Suppressor macrophage treated with lipopolysaccharide for 1 hour (primary cell): ENCODE measurements at regions not wholly inside any gene's neighbourhood (a gene's known extent, or its start where the extent isn't known, plus 50 kb on each side); places are given as distances from the start of the nearest gene placed in this dataset.

Experiments used
- DNase-seq, 3 donors: peaks; one replicate each; pipeline ENCODE4 v3.0.0-alpha.2; 2020 to 2022

DNA sequence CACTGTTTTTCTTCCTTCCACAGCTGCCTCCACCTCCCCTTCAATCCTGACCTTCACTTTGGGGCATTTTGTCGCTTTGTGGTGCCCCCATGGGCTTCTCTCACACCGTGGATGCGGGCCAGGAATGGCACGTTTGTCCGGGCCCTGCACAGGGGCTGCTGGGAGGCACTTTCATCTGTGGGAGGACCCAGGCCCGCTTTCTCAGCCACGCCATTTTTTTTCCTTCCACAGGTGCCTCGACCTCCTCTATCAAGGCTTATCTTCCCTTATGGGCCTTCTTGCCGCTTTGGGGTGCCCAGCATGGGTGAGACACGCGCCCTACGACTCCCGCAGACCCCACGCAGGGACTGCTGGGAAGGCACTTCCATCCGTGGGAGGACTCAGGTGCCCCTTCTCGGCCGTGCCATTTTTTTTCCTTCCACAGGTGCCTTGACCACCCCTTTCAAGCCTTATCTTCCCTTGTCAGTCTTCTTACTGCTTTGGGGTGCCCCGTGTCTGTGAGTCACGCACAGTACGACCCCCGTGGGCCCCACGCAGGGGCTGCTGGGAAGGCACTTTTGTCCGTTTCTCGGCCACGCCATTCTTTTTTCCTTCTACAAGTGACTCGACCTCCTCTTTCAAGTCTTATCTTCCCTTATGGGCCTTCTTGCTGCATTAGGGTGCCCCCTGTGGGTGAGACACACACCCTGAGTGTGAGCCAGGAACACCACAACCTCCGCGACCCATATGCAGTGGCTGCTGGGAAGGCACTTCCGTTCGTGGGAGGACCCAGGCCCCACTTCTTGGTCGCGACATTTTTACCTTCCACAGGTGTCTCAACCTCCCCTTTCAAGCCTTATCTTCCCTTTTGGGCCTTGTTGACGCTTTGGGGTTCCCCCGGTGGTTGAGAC lies 270.7 kb downstream of the ALG10 start:
- no peak for DNase-seq

DNA sequence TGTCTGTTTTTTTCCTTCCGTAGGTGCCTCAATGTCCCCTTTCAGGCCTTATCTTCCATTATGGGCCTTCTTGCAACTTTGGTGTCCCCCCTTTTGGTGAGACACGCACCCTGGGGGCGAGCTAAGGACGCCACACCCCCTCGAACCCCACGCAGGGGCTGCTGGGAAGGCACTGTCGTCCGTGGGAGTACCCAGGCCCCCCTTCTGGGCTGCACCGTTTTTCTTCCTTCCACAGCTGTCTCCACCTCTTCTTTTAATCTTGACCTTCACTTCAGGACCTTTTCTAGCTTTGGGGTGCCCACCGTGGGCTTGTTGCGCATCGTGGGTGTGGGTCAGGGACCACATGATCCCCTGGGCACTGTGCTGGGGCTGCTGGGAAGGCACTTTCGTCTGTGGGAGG lies 271.8 kb downstream of the ALG10 start:
- no peak for DNase-seq

DNA sequence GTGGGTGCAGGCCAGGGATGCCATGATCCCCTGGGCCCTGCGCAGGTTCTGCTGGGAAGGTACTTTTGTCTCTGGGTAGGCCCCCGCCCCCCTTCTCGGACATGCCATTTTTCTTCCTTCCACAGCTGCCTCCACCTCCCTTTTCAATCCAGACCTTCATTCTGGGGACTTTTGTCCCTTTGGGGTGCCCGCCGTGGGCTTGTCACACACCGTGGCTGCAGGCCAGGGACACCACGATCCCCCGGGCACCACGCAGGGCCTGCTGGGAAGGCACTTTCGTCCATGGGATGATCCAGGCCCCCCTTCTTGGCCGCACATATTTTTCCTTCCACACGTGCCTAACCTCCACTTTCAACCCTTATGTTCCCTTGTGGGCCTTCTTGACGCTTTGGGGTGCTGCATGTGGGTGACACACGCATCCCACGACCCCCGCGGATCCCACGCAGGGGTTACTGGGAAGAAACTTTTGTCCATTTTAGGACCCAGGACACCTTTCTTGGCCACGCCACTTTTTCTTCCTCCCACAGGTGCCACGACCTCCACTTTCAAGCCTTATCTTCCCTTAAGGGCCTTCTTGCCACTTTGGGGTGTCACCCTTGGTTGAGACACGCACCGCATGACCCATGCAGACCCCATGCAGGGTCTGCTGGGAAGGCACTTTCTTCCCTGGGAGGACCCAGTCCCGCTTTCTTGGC lies 272.5 kb downstream of the ALG10 start:
- no peak for DNase-seq

DNA sequence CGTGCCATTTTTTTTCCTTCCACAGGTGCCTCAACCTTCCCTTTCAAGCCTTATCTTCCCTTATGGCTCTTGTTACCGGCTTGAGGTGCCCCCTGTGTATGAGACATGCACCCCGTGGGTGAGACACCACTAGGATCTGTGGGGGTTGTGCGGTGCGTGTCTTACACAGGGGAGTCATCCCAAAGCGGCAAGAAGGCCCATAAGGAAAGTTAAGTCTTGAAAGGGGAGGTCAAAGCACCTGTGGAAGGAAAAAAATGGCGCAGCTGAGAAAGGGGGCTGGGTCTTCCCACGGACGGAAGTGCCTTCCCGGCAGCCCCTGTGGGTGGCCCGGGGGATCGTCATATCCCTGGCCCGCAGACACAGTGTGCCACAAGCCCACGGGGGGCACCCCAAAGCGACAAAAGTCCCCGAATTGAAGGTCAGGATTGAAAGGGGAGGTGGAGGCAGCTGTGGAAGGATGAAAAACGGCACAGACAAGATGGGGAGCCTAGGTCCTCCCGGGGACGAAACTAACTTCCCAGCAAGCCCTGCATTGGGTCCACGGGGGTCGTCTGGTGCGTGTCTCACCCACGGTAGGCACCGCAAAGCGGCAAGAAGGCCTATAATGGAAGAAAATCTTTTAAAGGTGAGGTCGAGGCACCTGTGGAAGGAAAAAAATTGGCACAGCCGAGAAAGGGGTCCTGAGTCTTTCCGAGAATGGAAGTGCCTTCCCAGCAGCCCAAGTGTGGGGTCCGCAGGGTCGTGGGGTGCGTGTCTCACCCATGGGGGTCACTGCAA lies 273.3 kb downstream of the ALG10 start:
- DNase-seq = no peak

DNA sequence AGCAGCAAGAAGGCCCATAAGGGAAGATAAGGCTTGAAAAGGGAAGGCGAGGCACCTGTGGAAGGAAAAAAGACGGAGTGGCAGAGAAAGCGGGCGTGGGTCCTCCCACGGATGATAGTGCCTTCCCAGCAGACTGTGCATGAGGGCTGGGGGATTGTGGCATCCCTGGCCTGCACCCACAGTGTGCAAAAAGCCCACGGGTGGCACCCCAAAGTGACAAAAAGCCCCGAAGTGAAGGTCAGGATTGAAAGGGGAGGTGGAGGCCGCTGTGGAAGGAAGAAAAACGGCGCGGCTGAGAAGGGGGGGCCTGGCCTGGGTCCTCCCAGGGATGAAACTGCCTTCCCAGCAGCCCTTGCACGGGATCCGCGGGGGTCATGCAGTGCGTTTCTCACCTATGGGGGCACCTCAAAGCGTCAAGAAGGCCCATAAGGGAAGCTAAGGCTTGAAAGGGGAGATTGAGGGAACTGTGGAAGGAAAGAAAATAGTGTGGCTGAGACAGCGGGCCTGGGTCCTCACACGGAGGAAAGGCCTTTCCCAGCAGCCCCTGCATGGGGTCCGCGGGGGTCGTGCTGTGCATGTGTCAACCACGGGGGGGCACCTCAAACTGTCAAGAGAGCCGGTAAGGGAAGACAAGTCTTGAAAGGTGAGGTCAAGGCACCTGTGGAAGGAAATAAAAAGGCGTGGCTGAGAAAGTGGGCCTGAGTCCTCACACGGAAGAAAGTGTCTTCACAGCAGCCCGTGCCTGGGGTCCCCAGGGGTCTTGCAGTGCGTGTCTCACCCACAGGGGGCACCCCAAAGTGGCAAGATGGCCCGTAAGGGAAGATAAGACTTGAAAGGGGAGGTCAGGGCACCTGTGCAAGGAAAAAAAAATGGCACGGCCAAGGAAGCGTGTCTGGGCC lies 274.1 kb downstream of the ALG10 start:
- no peak for DNase-seq

DNA sequence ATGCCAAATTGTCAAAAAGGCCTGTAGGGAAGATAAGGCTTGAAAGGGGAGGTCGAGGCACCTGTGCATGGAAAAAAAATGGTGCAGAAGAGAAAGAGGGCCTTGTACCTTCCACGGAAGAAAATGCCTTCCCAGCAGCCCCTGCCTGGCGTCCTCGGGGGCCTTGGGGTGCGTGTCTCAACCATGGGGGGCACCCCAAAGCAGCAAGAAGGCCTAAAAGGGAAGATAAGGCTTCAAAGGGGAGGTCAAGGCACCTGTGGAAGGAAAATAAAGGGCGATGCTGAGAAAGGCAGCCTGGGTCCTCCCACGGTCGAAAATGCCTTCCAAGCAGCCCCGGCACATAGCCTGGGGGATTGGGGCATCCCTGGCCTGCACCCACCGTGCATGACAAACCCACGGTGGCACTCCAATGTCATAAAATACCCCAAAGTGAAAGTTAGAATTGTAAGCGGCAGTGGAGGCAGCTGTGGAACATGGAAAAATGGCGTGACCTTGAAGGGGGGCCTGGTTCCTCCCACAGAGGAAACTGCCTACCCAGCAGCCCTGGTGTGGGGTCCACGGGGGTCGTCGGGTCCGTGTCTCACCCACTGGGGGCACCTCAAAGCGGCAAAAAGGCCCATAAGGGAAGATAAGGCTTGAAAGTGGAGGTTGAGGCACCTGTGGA lies 275.0 kb downstream of the ALG10 start:
- no peak for DNase-seq

DNA sequence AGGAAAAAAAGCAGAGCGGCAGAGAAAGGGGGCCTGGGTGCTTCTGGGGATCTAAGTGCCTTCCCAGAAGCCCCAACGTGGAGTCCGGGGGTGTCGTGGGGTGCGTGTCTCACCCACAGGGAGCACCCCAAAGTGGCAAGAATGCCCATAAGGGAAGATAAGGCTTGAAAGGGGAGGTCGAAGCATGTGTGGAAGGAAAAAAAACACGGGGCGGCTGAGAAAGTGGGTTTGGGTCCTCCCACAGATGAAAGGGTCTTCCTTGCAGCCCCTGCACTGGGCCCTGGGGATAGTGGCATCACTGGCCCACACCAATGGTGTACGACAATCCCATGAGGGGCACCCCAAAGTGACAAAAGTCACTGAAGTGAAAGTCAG lies 275.5 kb downstream of the ALG10 start:
- DNase-seq = no peak

DNA sequence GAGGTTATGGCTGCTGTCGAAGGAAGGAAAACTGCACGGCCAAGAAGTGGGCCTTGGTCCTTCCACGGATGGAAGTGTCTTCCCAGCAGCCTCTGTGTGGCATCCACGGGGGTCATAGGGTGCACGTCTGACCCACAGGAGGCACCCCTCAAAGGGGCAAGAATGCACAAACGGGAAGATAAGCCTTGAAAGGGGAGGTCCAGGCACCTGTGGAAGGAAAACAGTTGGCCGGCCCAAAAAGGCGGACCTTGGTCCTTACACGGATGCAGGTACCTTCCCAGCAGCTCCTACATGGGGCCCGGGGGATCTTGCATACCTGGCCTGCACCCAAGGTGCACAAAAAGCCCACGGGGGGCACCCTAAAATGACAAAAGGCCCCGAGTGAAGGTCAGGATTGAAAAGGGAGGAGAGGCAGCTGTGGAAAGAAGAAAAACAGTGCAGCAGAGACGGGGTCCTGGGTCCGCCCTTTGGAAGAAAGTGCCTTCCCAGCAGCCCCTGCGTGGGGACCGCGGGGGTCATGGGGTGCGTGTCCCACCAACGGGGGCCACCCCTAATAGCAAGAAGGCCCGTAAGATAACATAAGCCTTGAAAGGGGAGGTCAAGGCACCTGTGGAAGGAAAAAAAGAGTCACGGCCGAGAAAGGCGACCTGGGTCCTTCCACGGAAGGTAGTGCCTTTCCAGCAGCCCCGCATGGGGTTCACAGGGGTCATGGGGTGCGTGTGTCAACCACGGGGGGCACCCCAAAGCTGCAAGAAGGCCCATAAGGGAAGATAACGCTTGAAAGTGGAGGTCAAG lies 276.1 kb downstream of the ALG10 start:
- DNase-seq = no peak

DNA sequence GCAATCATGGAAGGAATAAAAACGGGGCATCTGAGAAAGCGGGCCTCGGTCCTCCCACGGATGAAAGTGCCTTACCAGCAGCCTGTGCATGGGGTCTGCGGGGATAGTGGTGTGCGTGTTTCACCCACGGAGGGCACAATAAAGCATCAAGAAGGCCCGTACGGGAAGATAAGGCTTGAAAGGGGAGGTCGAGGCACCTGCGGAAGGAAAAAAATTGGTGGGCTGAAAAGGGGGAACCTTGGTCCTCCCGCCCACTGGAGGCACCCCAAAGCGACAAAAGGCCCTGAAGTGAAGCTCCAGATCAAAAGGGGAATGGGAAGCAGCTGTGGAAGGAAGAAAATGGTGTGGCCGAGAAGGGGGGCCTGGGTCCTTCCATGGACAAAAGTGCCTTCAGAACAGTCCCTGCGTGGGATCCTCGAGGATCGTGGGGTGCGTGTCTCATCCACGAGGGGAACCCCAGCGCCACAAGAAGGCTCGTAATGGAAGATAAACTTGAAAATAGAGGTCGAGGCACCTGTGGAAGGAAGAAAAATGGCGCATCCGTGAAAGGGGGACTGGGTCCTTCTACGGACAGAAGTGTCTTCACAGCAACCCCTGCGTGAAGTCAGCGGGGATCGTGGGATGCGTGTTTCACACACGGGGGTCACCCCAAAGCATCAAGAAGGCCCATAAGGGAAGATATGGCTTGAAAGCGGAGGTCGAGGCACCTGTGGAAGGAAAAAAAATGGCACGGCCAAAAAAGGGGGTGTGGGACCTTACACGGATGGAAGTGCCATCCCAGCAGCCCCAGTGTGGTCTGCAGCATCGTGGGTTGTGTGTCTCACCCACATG lies 276.9 kb downstream of the ALG10 start:
- no peak for DNase-seq

DNA sequence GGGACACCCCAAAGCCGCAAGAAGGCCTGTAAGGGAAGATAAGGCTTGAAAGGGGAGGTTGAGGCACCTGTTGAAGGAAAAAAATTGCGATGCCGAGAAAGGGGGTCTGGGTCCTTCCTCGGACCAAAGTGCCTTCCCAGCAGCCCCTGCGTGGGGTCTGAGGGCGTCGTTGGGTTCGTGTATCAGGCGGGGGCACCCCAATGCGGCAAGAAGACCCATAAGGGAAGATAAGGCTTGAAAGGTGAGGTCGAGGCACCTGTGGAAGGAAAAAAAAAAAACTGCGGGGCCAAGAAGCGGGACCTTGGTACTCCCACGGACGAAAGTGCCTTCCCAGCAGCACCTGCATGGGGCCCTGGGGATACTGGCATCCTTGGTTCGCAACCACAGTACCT lies 277.5 kb downstream of the ALG10 start:
- DNase-seq = no peak

DNA sequence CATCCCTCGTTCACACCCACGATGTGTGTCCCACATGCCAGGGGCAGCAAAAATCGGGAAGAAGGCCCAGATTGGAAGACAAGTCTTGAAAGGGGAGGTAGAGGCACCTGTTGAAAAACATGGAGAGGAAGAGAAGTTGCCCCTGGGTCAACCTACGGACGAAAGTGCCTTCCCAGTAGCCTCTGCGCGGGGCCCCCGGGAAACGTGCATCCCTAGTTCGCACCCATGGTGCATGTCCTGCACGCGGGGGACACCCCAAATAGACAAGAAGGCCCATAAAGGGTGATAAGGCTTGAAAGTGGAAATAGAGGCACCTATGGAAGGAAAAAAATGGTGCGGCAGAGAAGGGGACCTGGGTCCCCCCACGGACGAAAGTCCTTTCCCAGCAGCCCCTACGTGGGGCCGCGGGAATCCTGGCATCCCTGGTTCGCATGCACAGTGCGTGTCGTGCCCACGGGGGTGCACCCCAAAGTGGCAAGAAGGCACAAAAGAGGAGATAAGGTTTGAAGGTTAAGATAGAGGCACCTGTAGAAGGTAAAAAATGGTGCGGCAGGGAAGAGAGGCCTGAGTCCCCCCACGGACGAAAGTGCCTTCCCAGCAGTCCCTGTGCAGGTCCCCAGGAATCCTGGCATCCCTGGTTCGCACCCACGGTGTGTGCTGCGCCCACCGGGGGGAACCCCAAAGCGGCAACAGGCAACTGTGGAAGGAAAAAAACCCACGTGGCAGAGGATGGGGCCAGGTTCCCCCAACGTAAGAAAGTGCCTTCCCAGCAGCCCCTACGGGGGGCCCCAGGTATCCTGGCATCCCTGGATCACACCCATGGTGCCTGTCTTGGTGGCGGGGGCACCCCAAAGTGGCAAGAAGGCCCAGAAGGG lies 278.3 kb downstream of the ALG10 start:
- no peak for DNase-seq

DNA sequence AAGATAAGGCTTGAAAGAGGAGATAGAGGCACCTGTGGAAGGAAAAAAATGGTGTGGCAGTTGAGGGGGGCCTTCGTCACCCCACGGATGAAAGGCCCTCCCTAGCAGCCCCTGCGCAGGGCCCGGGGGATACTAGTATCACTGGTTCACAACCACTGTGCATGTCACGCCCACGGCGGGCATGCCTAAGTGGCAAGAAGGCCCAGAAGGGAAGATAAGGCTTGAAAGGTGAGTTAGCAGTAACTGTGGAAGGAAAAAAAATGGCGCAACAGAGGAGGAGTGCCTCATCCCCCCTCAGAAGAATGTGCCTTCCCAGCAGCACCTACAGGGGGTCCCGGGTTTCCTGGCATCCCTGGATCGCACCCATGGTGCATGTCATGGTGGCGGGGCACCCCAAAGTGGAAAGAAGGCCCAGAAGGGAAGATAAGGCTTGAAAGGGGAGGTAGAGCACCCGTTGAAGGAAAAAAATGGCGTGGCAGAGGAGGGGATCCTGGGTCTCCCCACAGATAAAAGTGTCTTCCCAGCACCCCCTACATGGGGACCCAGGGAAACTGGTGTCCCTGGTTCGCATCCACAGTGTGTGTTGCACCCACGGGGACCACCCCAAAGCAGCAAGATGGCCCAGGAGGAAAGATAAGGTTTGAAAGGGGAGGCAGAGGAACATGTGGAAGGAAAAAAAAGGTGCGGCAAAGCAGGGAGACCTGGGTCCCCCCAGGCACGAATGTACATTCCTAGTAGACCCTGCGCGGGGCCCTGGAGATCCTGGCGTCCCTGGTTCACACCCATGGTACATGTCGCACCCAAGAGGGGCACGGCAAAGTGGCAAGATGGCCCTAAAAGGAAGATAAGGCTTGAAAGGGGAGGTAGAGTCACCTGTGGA lies 279.2 kb downstream of the ALG10 start:
- DNase-seq = no peak

DNA sequence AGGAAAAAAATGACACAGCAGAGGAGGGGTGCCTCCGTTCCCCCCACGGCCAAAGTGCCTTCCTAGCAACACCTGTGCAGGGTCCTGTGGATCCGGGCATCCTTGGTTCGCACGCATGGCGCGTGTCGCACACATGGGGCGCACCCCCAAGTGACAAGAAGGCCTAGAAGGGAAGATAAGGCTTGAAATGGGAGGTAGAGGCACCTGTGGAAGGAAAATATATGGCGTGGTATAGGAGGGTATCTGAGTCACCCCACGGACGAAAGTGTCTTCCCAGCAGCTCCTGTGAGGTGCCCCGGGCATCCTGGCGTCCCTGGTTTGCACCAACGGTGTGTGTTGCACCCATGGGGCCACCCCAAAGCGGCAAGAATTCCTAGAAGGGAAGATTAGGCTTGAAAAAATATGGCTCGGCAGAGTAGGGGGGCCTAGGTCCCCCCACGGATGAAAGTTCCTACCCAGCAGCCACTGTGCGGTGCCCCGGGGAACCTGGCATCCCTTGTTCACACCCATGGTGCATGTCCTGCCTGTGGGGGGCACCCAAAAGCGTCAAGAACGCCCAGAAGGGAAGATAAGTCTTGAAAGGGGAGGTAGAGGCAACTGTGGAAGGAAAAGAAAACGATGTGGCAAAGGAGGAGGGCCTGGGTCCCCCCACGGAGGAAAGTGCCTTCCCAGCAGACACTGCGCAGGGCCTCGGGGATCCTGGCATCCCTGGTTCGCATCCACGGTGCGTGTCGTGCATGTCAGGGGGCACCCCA lies 280.0 kb downstream of the ALG10 start:
- no peak for DNase-seq

DNA sequence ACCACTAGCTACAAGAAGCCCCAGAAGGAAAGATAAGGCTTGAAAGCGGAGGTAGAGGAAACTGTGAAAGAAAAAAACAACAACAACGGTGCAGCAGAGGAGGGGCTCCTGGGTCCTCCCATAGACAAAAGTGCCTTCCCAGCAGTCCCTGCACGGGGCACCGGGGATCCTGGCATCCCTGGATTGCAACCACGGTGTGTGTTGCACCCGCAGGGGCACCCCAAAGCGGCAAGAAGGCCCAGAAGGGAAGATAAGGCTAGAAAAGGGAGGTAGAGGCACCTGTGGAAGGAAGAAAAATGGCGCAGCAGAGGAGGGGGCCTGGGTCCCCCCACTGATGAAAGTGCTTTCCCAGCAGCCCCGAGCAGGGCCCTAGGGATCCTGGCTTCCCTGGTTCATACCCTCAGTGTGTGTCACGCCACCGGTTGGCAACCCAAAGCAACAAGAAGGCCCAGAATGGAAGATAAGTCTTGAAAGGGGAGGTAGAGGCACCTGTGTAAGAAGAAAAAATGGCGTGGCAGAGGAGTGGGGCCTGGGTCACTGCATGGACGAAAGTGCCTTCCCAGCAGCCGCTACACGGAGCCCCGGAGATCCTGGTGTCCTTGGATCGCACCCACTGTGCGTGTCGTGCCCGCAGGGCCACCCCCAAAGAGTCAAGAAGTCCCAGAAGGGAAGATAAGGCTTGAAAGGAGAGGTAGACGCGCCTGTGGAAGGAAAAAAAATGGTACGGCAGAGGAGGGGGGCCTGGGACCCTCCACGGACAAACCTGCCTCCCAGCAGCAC lies 281.0 kb downstream of the ALG10 start:
- DNase-seq = no peak

DNA sequence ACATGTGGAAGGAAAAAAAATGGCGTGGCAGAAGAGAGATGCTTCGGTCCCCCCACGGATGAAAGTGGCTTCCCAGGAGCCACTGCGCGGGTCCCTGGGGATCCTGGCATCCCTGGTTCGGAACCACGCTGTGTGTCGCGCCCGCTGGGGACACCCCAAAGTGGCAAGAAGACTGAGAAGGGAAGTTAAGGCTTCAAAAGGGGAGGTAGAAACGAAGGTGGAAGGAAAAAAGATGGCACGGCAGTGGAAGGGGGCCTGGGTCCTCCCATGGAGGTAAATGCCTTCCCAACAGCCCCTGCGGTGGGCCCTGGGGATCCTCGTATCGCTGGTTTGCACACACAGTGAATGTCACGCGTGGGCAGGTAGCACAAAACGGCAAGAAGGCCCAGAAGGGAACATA lies 281.7 kb downstream of the ALG10 start:
- no peak for DNase-seq

DNA sequence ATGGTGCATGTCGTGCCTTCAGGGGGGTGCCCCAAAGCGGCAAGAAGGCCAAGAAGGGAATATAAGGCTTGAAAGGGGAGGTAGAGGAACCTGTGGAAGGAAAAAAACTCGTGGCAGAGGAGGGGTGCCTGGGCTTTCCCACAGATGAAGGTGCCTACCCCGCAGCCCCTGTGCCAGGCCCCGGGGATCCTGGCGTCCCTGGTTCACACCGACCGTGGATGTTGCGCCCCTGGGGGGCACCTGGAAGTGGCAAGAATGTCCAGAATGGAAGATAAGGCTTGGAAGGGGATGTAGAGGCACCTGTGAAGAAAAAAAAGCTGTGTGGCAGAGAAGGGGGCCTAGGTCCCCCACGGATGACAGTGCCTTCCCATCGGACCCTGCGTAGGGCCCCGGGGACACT lies 282.2 kb downstream of the ALG10 start:
- no peak for DNase-seq

DNA sequence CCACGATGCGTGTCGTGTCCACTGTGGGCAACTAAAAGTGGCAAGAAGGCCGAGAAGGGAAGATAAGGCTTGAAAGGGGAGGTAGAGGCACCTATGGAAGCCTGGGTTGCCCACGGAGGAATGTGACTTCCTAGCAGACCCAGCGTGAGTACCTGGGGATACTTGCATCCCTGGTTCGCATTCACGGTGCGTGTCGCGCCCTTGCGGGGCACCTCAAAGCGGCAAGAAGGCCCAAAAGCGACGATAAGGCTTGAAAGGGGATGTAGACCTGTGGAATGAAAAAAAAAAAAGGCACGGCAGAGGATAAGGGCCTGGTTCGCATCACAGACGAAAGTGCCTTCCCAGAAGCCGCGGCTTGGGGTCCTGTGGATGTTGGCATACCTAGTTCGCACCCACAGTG lies 282.9 kb downstream of the ALG10 start:
- no peak for DNase-seq
